ENCODE measurements at regions not wholly inside any gene's neighbourhood (a gene's known extent, or its start where the extent isn't known, plus 50 kb on each side); places are given as distances from the start of the nearest gene placed in this dataset.

DNA sequence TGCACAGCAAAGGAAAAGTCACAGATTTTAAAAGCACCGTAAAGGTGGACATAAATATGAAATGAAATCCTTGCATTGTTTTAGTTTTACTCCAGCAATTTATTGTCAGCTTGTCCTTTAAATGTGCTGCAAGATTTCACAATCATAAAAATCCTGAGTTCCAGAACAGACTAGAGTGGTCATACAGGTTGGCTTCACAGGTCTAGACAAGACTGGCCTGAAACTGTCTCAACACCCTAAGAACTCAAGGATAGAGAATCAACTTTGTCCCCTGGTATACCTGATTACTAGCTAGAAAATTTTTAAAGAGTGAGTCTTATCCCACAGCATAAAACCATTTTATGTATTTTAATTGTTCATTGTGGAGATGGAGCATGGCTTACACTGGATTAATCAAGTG lies 521.7 kb upstream of the MCTP2 start:
- DNase-seq, result no peak
- 81 to 100% (median 94%) methylated on average over 1 of the region's 1 CpG for WGBS, 5 donors
- H3K27ac ChIP-seq, result no peak overlapping the region
- intact Hi-C loops (cut with DNase I; ENCODE audit: low total_unique reads), result no loop called here
- no peak overlapping the region for H3K4me3 ChIP-seq
- H3K27me3 ChIP-seq (replicated peaks in 1 of 7), result no peaks in the 10 kb centered on the region
- H3K9me3 ChIP-seq, result no peaks in the 10 kb centered on the region
- no peaks in the 10 kb centered on the region for H3K4me1 ChIP-seq
- TF ChIP-seq, protein P1, sequence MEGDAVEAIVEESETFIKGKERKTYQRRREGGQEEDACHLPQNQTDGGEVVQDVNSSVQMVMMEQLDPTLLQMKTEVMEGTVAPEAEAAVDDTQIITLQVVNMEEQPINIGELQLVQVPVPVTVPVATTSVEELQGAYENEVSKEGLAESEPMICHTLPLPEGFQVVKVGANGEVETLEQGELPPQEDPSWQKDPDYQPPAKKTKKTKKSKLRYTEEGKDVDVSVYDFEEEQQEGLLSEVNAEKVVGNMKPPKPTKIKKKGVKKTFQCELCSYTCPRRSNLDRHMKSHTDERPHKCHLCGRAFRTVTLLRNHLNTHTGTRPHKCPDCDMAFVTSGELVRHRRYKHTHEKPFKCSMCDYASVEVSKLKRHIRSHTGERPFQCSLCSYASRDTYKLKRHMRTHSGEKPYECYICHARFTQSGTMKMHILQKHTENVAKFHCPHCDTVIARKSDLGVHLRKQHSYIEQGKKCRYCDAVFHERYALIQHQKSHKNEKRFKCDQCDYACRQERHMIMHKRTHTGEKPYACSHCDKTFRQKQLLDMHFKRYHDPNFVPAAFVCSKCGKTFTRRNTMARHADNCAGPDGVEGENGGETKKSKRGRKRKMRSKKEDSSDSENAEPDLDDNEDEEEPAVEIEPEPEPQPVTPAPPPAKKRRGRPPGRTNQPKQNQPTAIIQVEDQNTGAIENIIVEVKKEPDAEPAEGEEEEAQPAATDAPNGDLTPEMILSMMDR (IDR thresholded peaks at IDR 0.05 in 8 of 11, conservative IDR thresholded peaks at IDR 0.05 in 3 of 11), result no peak
- TF ChIP-seq POLR2A (IDR thresholded peaks at IDR 0.05) (no peak), POLR2AphosphoS5 (IDR thresholded peaks at IDR 0.05) (no peak)
- no peaks in the 10 kb centered on the region for H3K36me3 ChIP-seq

DNA sequence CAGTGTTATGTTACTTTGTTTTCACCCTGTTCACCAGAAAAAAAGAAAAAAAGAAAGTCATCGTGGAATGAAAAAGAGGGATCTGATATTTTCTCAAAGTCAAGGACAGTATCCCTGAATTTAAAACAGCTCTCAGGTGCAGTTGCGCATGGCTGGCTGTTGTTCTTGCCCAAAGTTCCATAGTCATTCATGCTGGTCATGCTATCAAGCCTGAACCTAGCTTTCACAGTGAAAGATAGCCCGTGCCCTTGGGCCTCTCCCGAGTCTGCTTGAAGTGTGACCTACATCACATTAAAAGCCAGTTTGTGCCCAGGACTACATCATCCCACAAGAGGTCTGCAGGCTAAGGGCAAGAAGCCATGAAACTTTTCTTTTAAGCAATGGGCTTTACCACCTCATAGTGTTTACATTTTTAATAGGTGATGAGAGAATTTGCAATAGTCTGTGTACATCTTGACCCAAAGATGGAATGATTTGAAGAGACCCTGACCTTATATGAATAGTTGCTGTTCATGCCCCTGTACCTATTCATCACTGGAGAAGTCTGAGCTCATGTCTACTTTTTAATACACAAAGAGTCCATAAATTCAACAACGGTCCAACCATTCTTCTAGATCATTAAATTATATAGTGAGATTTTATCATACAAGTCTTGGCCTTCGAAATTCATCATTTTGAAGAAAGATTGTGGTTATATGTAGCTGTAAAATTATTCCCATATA lies 522.5 kb upstream of the MCTP2 start:
- DNase-seq, result no peak
- intact Hi-C loops (cut with DNase I; ENCODE audit: low total_unique reads), result no loop called here
- Histone ChIP-seq H3K4me3 (no peak overlapping the region), H3K4me1 (no peaks in the 10 kb centered on the region), H3K27ac (no peak overlapping the region), H3K9me3 (no peaks in the 10 kb centered on the region), H3K27me3 (replicated peaks in 1 of 7) (no peaks in the 10 kb centered on the region), H3K36me3 (no peaks in the 10 kb centered on the region)
- TF ChIP-seq, protein P1 (IDR thresholded peaks at IDR 0.05 in 8 of 11, conservative IDR thresholded peaks at IDR 0.05 in 3 of 11), result no peak
- no peak for TF ChIP-seq POLR2AphosphoS5 (IDR thresholded peaks at IDR 0.05)
- TF ChIP-seq POLR2A (IDR thresholded peaks at IDR 0.05), result no peak
- WGBS, 5 donors, result 70 to 83% (median 82%) methylated on average over 6 of the region's 6 CpGs

DNA sequence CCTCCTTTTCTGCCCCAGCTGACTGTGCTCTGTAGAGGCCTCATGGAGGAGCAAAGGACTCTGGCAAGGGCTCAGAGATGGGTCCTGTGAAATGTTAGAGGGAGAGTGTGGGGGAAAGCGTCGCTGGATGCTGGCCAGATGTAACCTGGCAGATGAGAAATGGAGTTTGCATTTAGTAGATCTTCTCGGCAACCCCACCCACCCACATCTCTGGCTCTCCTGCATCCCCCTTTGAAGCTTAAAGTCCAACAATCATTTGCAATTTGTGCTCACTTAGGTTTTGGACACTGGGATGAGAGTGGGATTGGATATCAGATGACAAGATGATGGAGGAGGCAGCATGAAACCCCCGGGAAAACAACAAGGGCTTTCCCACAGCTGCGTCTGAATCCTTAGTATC lies 523.6 kb upstream of the MCTP2 start:
- no peak overlapping the region for H3K27ac ChIP-seq
- TF ChIP-seq POLR2AphosphoS5 (IDR thresholded peaks at IDR 0.05) (no peak), POLR2A (IDR thresholded peaks at IDR 0.05) (no peak)
- TF ChIP-seq, protein P1 (IDR thresholded peaks at IDR 0.05 in 8 of 11, conservative IDR thresholded peaks at IDR 0.05 in 3 of 11), result no peak
- no peaks in the 10 kb centered on the region for H3K27me3 ChIP-seq (replicated peaks in 1 of 7)
- intact Hi-C loops (cut with DNase I; ENCODE audit: low total_unique reads), result no loop called here
- WGBS, 5 donors, result 58 to 81% (median 73%) methylated on average over 5 of the region's 5 CpGs
- no peaks in the 10 kb centered on the region for H3K36me3 ChIP-seq
- H3K9me3 ChIP-seq, result no peaks in the 10 kb centered on the region
- no peak for DNase-seq
- no peak overlapping the region for H3K4me3 ChIP-seq
- no peaks in the 10 kb centered on the region for H3K4me1 ChIP-seq

DNA sequence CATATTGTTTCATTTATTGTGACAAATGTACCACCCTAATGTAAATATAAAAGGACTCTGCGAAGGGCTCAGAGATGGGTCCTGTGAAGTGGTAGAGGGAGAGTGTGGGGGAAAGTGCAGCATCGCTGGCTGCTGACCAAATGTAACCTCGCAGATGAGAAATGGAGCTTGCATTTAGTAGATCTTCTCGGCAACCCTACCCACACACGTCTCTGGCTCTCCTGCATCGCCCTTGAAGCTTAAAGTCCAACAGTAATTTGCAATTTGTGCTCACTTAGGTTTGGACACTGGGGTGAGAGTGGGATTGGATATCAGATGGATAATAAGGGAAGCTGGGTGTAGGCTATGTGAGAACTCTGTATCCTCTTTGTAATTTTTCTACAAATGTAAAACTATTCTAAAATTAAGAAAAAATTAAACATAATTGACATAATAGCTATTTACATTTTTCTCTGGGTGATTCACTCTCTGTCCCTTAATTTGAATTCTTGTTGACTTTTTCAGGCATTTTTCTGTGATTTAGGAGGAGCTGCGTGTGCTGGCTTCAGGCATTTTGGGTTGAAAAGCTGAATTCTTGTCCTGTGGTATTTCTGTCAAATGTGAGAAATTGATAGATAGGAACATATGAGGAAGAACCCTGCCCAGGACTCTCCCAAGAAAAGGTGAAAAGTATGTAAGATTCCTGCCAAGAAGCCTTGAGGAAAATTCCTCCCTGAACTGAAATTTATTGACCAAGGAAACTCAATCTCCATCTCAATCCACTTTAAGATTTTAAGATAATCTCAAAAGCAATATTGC lies 524.7 kb upstream of the MCTP2 start:
- Histone ChIP-seq H3K36me3 (no peaks in the 10 kb centered on the region), H3K27me3 (replicated peaks in 1 of 7) (no peaks in the 10 kb centered on the region), H3K4me3 (no peak overlapping the region), H3K27ac (no peak overlapping the region), H3K9me3 (no peaks in the 10 kb centered on the region), H3K4me1 (no peaks in the 10 kb centered on the region)
- DNase-seq, result no peak
- 73 to 82% (median 78%) methylated on average over 7 of the region's 7 CpGs for WGBS, 5 donors
- intact Hi-C loops (cut with DNase I; ENCODE audit: low total_unique reads), result no loop called here
- TF ChIP-seq POLR2A (IDR thresholded peaks at IDR 0.05) (no peak), POLR2AphosphoS5 (IDR thresholded peaks at IDR 0.05) (no peak)
- TF ChIP-seq, protein P1 (IDR thresholded peaks at IDR 0.05 in 8 of 11, conservative IDR thresholded peaks at IDR 0.05 in 3 of 11), result no peak

Measured in spleen (tissue), 11 donors.